Colonic mucosa (tissue), 4 donors: ENCODE measurements at regions not wholly inside any gene's neighbourhood (a gene's known extent, or its start where the extent isn't known, plus 50 kb on each side); places are given as distances from the start of the nearest gene placed in this dataset.

Experiments used
- DNase-seq: peaks from one replicate; pipeline ENCODE4 v3.0.0-alpha.2; 2020
- H3K27ac ChIP-seq: fragments of 200-600 bp; one replicate; pipeline ENCODE4 v1.8.0; 2021
- H3K27me3 ChIP-seq: fragments of 200-600 bp; one replicate; pipeline ENCODE4 v1.8.0; 2021
- H3K36me3 ChIP-seq: fragments of 200-600 bp; one replicate; pipeline ENCODE4 v1.8.0; 2021
- H3K4me1 ChIP-seq: fragments of 200-600 bp; one replicate; pipeline ENCODE4 v1.8.0; 2021; ENCODE audit warnings: mild to moderate bottlenecking
- H3K4me3 ChIP-seq: fragments of 200-600 bp; one replicate; pipeline ENCODE4 v1.8.0; 2021
- H3K9ac ChIP-seq, 2 donors: one replicate each; pipeline ENCODE4 v1.7.0; 2013; ENCODE audit warnings: control low read depth in 2 of 2, low read depth in 2 of 2, low read length in 2 of 2
- H3K9me3 ChIP-seq: fragments of 200-600 bp; one replicate; pipeline ENCODE4 v1.8.0; 2021
- intact Hi-C: fragments of 100-400 bp; cut with DNase I; formaldehyde crosslinking; loops from one replicate; pipeline ENCODE4 v1.14.1; 2022
- TF ChIP-seq, protein P1 (sequence below): fragments of 200-600 bp; IDR thresholded peaks from one replicate; pipeline ENCODE4 v1.8.0; 2022; ENCODE audit warnings: antibody characterized with exemption, mild to moderate bottlenecking
- donor health status: healthy.
- donor health status: DM: no; HTN: no; CAD: no.
- donor health status: DM: no; HTN: no; CAD: no.

- Histone ChIP-seq H3K36me3 (no peaks in the 10 kb centered on the region), H3K9me3 (no peaks in the 10 kb centered on the region), H3K4me1 (no peaks in the 10 kb centered on the region), H3K27ac (no peak overlapping the region), H3K27me3 (no peaks in the 10 kb centered on the region), H3K4me3 (no peak overlapping the region), H3K9ac (no peak overlapping the region)
- TF ChIP-seq, protein P1, sequence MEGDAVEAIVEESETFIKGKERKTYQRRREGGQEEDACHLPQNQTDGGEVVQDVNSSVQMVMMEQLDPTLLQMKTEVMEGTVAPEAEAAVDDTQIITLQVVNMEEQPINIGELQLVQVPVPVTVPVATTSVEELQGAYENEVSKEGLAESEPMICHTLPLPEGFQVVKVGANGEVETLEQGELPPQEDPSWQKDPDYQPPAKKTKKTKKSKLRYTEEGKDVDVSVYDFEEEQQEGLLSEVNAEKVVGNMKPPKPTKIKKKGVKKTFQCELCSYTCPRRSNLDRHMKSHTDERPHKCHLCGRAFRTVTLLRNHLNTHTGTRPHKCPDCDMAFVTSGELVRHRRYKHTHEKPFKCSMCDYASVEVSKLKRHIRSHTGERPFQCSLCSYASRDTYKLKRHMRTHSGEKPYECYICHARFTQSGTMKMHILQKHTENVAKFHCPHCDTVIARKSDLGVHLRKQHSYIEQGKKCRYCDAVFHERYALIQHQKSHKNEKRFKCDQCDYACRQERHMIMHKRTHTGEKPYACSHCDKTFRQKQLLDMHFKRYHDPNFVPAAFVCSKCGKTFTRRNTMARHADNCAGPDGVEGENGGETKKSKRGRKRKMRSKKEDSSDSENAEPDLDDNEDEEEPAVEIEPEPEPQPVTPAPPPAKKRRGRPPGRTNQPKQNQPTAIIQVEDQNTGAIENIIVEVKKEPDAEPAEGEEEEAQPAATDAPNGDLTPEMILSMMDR: peak; percentile 90
- DNase-seq: peak; percentile 77
- intact Hi-C loops: no loop called here
These were observed 163.4 kb upstream of the CIBAR2 start for GRCh38 chr16:85275533-85276249.

- no peaks in the 10 kb centered on the region for H3K27me3 ChIP-seq
- no peak overlapping the region for H3K27ac ChIP-seq
- no peaks in the 10 kb centered on the region for H3K9me3 ChIP-seq
- TF ChIP-seq, protein P1: no peak
- DNase-seq: no peak
- no peak overlapping the region for H3K4me3 ChIP-seq
- H3K9ac ChIP-seq: no peak overlapping the region
- H3K4me1 ChIP-seq: no peaks in the 10 kb centered on the region
- H3K36me3 ChIP-seq: no peaks in the 10 kb centered on the region
- intact Hi-C loops: no loop called here
These were observed 164.0 kb upstream of the CIBAR2 start for GRCh38 chr16:85276258-85276657.

- Histone ChIP-seq H3K9ac (no peak overlapping the region), H3K27me3 (no peaks in the 10 kb centered on the region), H3K4me3 (no peak overlapping the region), H3K27ac (no peak overlapping the region), H3K9me3 (no peaks in the 10 kb centered on the region), H3K36me3 (no peaks in the 10 kb centered on the region), H3K4me1 (no peaks in the 10 kb centered on the region)
- intact Hi-C loops: no loop called here
- no peak for DNase-seq
- TF ChIP-seq, protein P1: no peak
These were observed 164.4 kb upstream of the CIBAR2 start for GRCh38 chr16:85276721-85277120.

DNA sequence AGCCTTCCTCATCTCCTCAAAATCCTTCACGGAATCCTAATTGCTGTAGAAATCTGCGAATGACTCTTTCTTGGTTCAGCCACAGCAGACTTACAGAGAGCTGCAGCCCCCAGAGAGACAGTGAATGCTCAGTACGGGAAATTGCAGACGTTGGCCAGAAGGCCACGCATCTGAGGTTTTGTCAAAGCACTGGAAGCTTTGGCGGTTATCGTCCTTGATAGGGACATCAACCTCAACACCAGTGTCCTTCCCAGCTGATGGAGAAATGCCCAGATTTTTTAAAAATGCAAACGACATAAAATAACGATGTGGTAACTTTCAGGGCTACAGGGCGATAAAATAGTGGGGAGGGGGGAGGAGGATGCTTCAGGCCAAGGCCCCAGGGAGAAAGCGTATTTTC is 166.6 kb upstream of the CIBAR2 start:
- no peaks in the 10 kb centered on the region for H3K27me3 ChIP-seq
- H3K9ac ChIP-seq: no peak overlapping the region
- TF ChIP-seq, protein P1: no peak
- no peaks in the 10 kb centered on the region for H3K4me1 ChIP-seq
- no peak overlapping the region for H3K4me3 ChIP-seq
- no peak for DNase-seq
- no peaks in the 10 kb centered on the region for H3K36me3 ChIP-seq
- no peak overlapping the region for H3K27ac ChIP-seq
- intact Hi-C loops: no loop called here
- no peaks in the 10 kb centered on the region for H3K9me3 ChIP-seq

GRCh38 chr16:85279402-85279801 is 167.1 kb upstream of the CIBAR2 start:
- no peak overlapping the region for H3K27ac ChIP-seq
- H3K4me1 ChIP-seq: no peaks in the 10 kb centered on the region
- intact Hi-C loops: no loop called here
- H3K9me3 ChIP-seq: no peaks in the 10 kb centered on the region
- no peak for DNase-seq
- H3K9ac ChIP-seq: no peak overlapping the region
- H3K27me3 ChIP-seq: no peaks in the 10 kb centered on the region
- TF ChIP-seq, protein P1: no peak
- no peak overlapping the region for H3K4me3 ChIP-seq
- no peaks in the 10 kb centered on the region for H3K36me3 ChIP-seq
